GM06990 (cell line): ENCODE measurements at regions not wholly inside any gene's neighbourhood (a gene's known extent, or its start where the extent isn't known, plus 50 kb on each side); places are given as distances from the start of the nearest gene placed in this dataset.

Experiments used
- DNase-seq: peaks from one replicate; pipeline ENCODE4 v3.0.0-alpha.2; 2011; ENCODE audit not compliant: insufficient read length; ENCODE audit errors: extremely low read depth
- H3K27me3 ChIP-seq: replicated peaks from 2 replicates; pipeline ENCODE4 v1.6.0; 2011; ENCODE audit warnings: low read length; ENCODE audit not compliant: control insufficient read depth, insufficient read depth
- H3K36me3 ChIP-seq: 2 replicates; pipeline ENCODE4 v1.5.1; 2011; ENCODE audit warnings: low read length; ENCODE audit not compliant: control insufficient read depth, insufficient read depth
- H3K4me3 ChIP-seq: replicated peaks from 2 replicates; pipeline ENCODE4 v1.5.1; 2011; ENCODE audit warnings: low read depth, mild to moderate bottlenecking, control low read depth, low read length
- TF ChIP-seq, protein P1 (sequence below): IDR thresholded peaks from 2 replicates; pipeline ENCODE4 v1.5.1; 2011; ENCODE audit warnings: low read length, control low read depth, mild to moderate bottlenecking, inconsistent platforms; ENCODE audit not compliant: insufficient read depth, poor library complexity, severe bottlenecking

DNA sequence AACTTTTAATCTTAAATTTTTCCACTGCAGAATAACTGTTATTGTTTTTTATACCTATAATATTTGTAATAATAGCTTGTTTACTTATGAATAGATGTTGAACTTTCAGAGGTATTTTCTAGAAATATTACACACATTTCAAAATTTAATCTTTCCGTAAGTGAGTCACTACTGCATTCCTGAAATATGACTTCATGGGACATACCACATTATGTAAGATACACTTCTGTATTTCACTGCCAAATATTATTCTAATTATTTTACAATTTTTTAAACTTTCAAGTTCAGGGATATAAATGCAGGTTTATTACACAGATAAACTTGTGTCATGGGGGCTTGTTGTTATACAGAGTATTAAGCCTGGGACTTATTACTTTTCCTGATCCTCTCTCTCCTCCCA, 2220.5 kb downstream of the NCAM2 start:
- no peak overlapping the region for H3K4me3 ChIP-seq
- TF ChIP-seq, protein P1, sequence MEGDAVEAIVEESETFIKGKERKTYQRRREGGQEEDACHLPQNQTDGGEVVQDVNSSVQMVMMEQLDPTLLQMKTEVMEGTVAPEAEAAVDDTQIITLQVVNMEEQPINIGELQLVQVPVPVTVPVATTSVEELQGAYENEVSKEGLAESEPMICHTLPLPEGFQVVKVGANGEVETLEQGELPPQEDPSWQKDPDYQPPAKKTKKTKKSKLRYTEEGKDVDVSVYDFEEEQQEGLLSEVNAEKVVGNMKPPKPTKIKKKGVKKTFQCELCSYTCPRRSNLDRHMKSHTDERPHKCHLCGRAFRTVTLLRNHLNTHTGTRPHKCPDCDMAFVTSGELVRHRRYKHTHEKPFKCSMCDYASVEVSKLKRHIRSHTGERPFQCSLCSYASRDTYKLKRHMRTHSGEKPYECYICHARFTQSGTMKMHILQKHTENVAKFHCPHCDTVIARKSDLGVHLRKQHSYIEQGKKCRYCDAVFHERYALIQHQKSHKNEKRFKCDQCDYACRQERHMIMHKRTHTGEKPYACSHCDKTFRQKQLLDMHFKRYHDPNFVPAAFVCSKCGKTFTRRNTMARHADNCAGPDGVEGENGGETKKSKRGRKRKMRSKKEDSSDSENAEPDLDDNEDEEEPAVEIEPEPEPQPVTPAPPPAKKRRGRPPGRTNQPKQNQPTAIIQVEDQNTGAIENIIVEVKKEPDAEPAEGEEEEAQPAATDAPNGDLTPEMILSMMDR = no peak
- no peaks in the 10 kb centered on the region for H3K36me3 ChIP-seq
- H3K27me3 ChIP-seq = no peaks in the 10 kb centered on the region
- no peak for DNase-seq

- TF ChIP-seq, protein P1 = no peak
- Histone ChIP-seq H3K4me3 (no peak overlapping the region), H3K36me3 (no peaks in the 10 kb centered on the region), H3K27me3 (no peaks in the 10 kb centered on the region)
- DNase-seq = no peak
Observed at GRCh38 chr21:23217597-23217996, 2219.4 kb downstream of the NCAM2 start.

- TF ChIP-seq, protein P1 = no peak
- DNase-seq = no peak
- Histone ChIP-seq H3K36me3 (no peaks in the 10 kb centered on the region), H3K27me3 (no peaks in the 10 kb centered on the region), H3K4me3 (no peak overlapping the region)
Observed at GRCh38 chr21:23215261-23215660, 2217.1 kb downstream of the NCAM2 start.
